ENCODE measurements at regions not wholly inside any gene's neighbourhood (a gene's known extent, or its start where the extent isn't known, plus 50 kb on each side); places are given as distances from the start of the nearest gene placed in this dataset.

DNA sequence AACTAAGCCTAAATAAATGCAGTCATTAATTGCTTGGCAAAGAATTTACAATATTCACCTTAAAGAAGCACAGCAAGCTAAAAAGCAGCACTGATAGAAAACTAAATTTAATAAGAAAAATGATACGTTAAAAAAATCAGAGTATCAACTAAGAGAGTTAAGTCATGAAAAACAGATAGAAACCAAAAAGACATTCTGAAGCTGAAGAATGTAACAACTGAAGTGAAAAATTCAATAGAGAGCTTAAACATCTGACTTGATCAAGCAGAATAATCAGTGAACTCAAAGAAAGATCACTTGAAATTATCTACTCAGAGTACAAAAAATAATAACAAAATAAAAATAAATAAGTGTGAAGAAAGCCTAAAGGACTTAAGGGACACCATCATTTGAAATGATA is 588.0 kb upstream of the HS3ST1 start:
- TF ChIP-seq NPAS2 (CRISPR knock-in tag; IDR thresholded peaks at IDR 0.05; ENCODE audit: borderline replicate concordance) (no peak), EP300 (IDR thresholded peaks at IDR 0.05) (no peak)
